ENCODE measurements at regions not wholly inside any gene's neighbourhood (a gene's known extent, or its start where the extent isn't known, plus 50 kb on each side); places are given as distances from the start of the nearest gene placed in this dataset.

GRCh38 chr10:36457751-36458150, 667.6 kb upstream of the ANKRD30A start:
- no peak overlapping the region for H3K4me3 ChIP-seq (ENCODE audit: low read depth, low read length)
- no peak for DNase-seq (ENCODE audit: low read depth)
- no peak for TF ChIP-seq CTCF (conservative IDR thresholded peaks at IDR 0.05; ENCODE audit: low read depth, low read length)

DNA sequence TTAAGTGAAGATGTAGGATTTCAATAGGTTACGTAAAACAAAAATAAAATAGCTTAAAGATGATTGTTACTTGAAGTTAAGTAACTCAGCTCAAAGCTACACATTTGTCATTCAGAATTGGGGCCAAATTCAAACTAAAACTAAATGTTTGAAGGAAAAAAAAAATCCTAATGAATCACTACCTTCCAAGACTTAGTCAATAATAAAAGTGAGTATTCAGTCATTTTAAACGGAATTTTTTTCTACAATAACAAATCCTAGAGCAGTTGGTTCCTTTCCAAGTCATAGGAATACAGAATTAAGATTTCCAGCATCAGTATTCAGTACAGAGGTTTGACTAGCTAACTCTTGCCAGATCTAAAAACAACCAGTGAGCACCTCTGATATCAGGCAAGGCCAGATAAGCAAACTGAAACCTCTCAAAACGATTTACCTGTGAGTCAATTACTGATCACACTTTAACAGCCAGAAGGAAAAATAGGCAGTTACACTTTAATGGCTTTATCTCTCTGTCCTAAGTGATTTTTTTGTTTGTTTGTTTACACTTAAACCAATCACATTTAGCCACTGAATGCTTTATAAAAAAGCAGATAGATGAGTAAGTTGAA, 669.8 kb upstream of the ANKRD30A start:
- no peak overlapping the region for H3K4me3 ChIP-seq (ENCODE audit: low read depth, low read length)
- DNase-seq (ENCODE audit: low read depth) = no peak
- TF ChIP-seq CTCF (conservative IDR thresholded peaks at IDR 0.05; ENCODE audit: low read depth, low read length) = no peak

DNA sequence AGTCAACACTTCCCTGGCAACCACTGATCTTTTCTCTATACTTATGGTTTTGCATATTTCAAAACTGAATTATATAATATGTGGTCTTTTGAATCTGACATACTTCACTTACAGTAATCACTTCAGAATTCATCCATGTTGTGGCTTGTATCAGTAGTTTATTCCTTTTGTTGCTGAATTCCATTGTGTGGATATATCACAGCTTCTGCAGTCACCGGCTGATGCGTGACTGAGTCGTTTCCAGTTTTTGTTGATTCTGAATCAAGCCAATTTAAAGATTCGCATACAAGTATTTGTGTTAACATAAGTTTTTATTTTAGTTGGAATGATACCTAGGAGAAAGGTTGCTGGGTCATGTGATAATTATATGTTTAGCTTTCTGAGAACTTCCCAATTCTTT, 672.5 kb upstream of the ANKRD30A start:
- H3K4me3 ChIP-seq (ENCODE audit: low read depth, low read length) = no peak overlapping the region
- no peak for DNase-seq (ENCODE audit: low read depth)
- TF ChIP-seq CTCF (conservative IDR thresholded peaks at IDR 0.05; ENCODE audit: low read depth, low read length) = no peak

GRCh38 chr10:36451391-36451970, 673.9 kb upstream of the ANKRD30A start:
- no peak for TF ChIP-seq CTCF (conservative IDR thresholded peaks at IDR 0.05; ENCODE audit: low read depth, low read length)
- H3K4me3 ChIP-seq (ENCODE audit: low read depth, low read length) = no peak overlapping the region
- DNase-seq (ENCODE audit: low read depth) = no peak

DNA sequence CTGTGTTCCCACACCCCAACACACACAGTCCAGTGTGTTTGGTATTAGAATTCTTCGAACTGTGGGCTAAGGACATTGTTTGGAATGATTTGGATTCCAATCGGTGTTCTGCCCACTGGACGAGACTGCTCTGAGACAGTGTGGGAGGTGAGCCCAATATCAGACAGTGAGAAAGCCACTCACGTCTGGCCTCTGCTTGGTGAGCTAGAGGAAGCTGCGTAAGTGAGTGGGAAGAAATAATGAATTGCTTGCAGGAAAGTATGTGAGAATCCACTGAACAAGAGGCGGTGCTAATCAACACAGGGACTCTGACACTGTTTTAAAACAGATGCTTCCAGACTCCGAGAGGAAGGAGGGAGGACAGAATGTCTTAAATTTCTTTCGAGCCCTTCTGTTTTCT, 675.0 kb upstream of the ANKRD30A start:
- DNase-seq (ENCODE audit: low read depth) = no peak
- H3K4me3 ChIP-seq (ENCODE audit: low read depth, low read length) = no peak overlapping the region
- no peak for TF ChIP-seq CTCF (conservative IDR thresholded peaks at IDR 0.05; ENCODE audit: low read depth, low read length)

GRCh38 chr10:36448760-36449691, 676.4 kb upstream of the ANKRD30A start:
- no peak for TF ChIP-seq CTCF (conservative IDR thresholded peaks at IDR 0.05; ENCODE audit: low read depth, low read length)
- DNase-seq (ENCODE audit: low read depth) = no peak
- H3K4me3 ChIP-seq (ENCODE audit: low read depth, low read length) = no peak overlapping the region
